Uterus (tissue), 3 donors: ENCODE measurements at regions not wholly inside any gene's neighbourhood (a gene's known extent, or its start where the extent isn't known, plus 50 kb on each side); places are given as distances from the start of the nearest gene placed in this dataset.

Source experiments
- DNase-seq, 2 donors: peaks; one replicate each; pipeline ENCODE4 v3.0.0-alpha.2; 2019 to 2020
- H3K27ac ChIP-seq, 2 donors: fragments of 200-600 bp; sonication (generic); 1 replicate in 1 of 2; 2 replicates in 1 of 2; pipeline ENCODE4 v1.5.1; 2016 to 2018
- H3K27me3 ChIP-seq, 2 donors: fragments of 200-600 bp; sonication (generic); one replicate each; pipeline ENCODE4 v1.5.1; 2018 to 2019; ENCODE audit warnings: control low read depth in 1 of 2
- H3K36me3 ChIP-seq, 2 donors: fragments of 200-600 bp; sonication (generic); one replicate each; pipeline ENCODE4 v1.5.1; 2019; ENCODE audit warnings: control low read depth in 1 of 2
- H3K4me1 ChIP-seq, 2 donors: fragments of 200-600 bp; sonication (generic); one replicate each; pipeline ENCODE4 v1.5.1; 2018 to 2019; ENCODE audit warnings: control low read depth in 1 of 2
- H3K4me3 ChIP-seq, 2 donors: fragments of 200-600 bp; sonication (generic); 1 replicate in 1 of 2; 2 replicates in 1 of 2; pipeline ENCODE4 v1.5.1; 2018 to 2019; ENCODE audit warnings: mild to moderate bottlenecking in 1 of 2
- H3K9me3 ChIP-seq, 2 donors: fragments of 200-600 bp; sonication (generic); one replicate each; pipeline ENCODE4 v1.5.1; 2019; ENCODE audit warnings: control low read depth in 1 of 2
- CTCF ChIP-seq, 4 experiments: fragments of 200-600 bp in 2 of 4; fragments of 450-650 bp in 2 of 4; sonication (generic) in 2 of 4; IDR thresholded peaks; one replicate each; pipeline ENCODE4 v1.5.1; 2016 to 2019; ENCODE audit warnings: antibody characterized with exemption in 4 of 4, mild to moderate bottlenecking in 2 of 4, moderate library complexity in 1 of 4
- POLR2A ChIP-seq, 2 donors: fragments of 450-650 bp; IDR thresholded peaks; one replicate each; pipeline ENCODE4 v1.6.1; 2016; ENCODE audit warnings: antibody characterized with exemption in 2 of 2, mild to moderate bottlenecking in 1 of 2, moderate library complexity in 1 of 2
- intact Hi-C: fragments of 100-400 bp; cut with DNase I; formaldehyde crosslinking; loops from one replicate; pipeline ENCODE4 v1.15.1; 2023; ENCODE audit warnings: low total_unique reads
- donor health status: DM: yes; HTN: yes; CAD: no.

GRCh38 chrX:8919801-8920200 is 114.1 kb downstream of the FAM9B start:
- Histone ChIP-seq H3K27me3 (no peaks in the 10 kb centered on the region), H3K36me3 (no peaks in the 10 kb centered on the region), H3K9me3 (no peaks in the 10 kb centered on the region), H3K4me1 (no peaks in the 10 kb centered on the region), H3K27ac (no peak overlapping the region), H3K4me3 (no peak overlapping the region)
- no peak for DNase-seq
- intact Hi-C loops, result no loop called here
- TF ChIP-seq CTCF (IDR thresholded peaks at IDR 0.05) (no peak), POLR2A (IDR thresholded peaks at IDR 0.05) (no peak)

GRCh38 chrX:8916697-8917096 is 115.5 kb upstream of the FAM9A start:
- Histone ChIP-seq H3K4me1 (no peaks in the 10 kb centered on the region), H3K27me3 (no peaks in the 10 kb centered on the region), H3K9me3 (no peaks in the 10 kb centered on the region), H3K36me3 (no peaks in the 10 kb centered on the region), H3K27ac (no peak overlapping the region), H3K4me3 (no peak overlapping the region)
- no peak for TF ChIP-seq POLR2A (IDR thresholded peaks at IDR 0.05)
- TF ChIP-seq CTCF (IDR thresholded peaks at IDR 0.05), result no peak
- intact Hi-C loops, result no loop called here
- no peak for DNase-seq

- Histone ChIP-seq H3K36me3 (no peaks in the 10 kb centered on the region), H3K9me3 (no peaks in the 10 kb centered on the region), H3K27me3 (no peaks in the 10 kb centered on the region), H3K4me1 (no peaks in the 10 kb centered on the region), H3K27ac (peak overlapping the region; percentile 53 to 54), H3K4me3 (no peak overlapping the region)
- intact Hi-C loops, result no loop called here
- TF ChIP-seq CTCF (IDR thresholded peaks at IDR 0.05), result no peak
- no peak for TF ChIP-seq POLR2A (IDR thresholded peaks at IDR 0.05)
- DNase-seq, result no peak
These were observed 113.5 kb upstream of the FAM9A start for GRCh38 chrX:8914681-8915080.

GRCh38 chrX:8913655-8914409 is 112.6 kb upstream of the FAM9A start:
- Histone ChIP-seq H3K27ac (peak overlapping the region; percentile 53 to 54), H3K4me1 (no peaks in the 10 kb centered on the region), H3K36me3 (no peaks in the 10 kb centered on the region), H3K27me3 (no peaks in the 10 kb centered on the region), H3K4me3 (no peak overlapping the region), H3K9me3 (no peaks in the 10 kb centered on the region)
- DNase-seq, result peak; percentile 51 to 53
- TF ChIP-seq CTCF (IDR thresholded peaks at IDR 0.05) (no peak), POLR2A (IDR thresholded peaks at IDR 0.05) (no peak)
- intact Hi-C loops, result no loop called here

- intact Hi-C loops, result no loop called here
- no peak for TF ChIP-seq CTCF (IDR thresholded peaks at IDR 0.05)
- TF ChIP-seq POLR2A (IDR thresholded peaks at IDR 0.05), result no peak
- no peaks in the 10 kb centered on the region for H3K27me3 ChIP-seq
- H3K27ac ChIP-seq, result no peak overlapping the region
- no peak for DNase-seq
- no peaks in the 10 kb centered on the region for H3K36me3 ChIP-seq
- no peak overlapping the region for H3K4me3 ChIP-seq
- no peaks in the 10 kb centered on the region for H3K4me1 ChIP-seq
- no peaks in the 10 kb centered on the region for H3K9me3 ChIP-seq
These were observed 106.5 kb upstream of the FAM9A start for GRCh38 chrX:8907688-8908087.
